SK-N-SH (cell line): ENCODE measurements at regions not wholly inside any gene's neighbourhood (a gene's known extent, or its start where the extent isn't known, plus 50 kb on each side); places are given as distances from the start of the nearest gene placed in this dataset.

Experiments
- CTCF ChIA-PET: fragments of 300-600, 350-600 bp; formaldehyde crosslinking; extraction: SDS; loops from one replicate; lab custom pipeline; 2021; lab: Yijun Ruan, JAX
- POLR2A ChIA-PET: fragments of 350-600 bp; sonication (Branson Sonifier 250); formaldehyde crosslinking; extraction: SDS; loops from one replicate; lab custom pipeline; 2020; ENCODE audit warnings: antibody characterized with exemption, inconsistent platforms; lab: Yijun Ruan, JAX
- DNase-seq: peaks from one replicate; pipeline ENCODE4 v3.0.0; 2012
- H2AFZ ChIP-seq: fragments of 200-600 bp; sonication (generic); 2 replicates; pipeline ENCODE4 v1.8.1; 2016; ENCODE audit warnings: antibody characterized with exemption, mild to moderate bottlenecking, low read depth
- H3F3A ChIP-seq: fragments of 200-600 bp; sonication (generic); replicated peaks from 2 replicates; pipeline ENCODE3; 2016; ENCODE audit warnings: antibody characterized with exemption, mild to moderate bottlenecking; ENCODE audit not compliant: insufficient read depth
- H3K27ac ChIP-seq, 2 experiments: fragments of 200-500 bp in 1 of 2; fragments of 200-600 bp in 1 of 2; sonication (Bioruptor generic) in 1 of 2; sonication (generic), shearing (Covaris generic) in 1 of 2; 2 replicates each; pipeline versions ENCODE4 v1.5.1 to v1.6.1; 2014 to 2016; ENCODE audit warnings: low read depth in 2 of 2, inconsistent platforms in 1 of 2, low read length in 1 of 2, mild to moderate bottlenecking in 1 of 2, mixed read lengths in 1 of 2
- H3K27me3 ChIP-seq: fragments of 200-600 bp; sonication (generic), shearing (Covaris generic); 2 replicates; pipeline ENCODE4 v1.6.1; 2016; ENCODE audit warnings: mixed run types; ENCODE audit not compliant: insufficient read depth
- H3K36me3 ChIP-seq, 2 experiments: fragments of 200-500 bp in 1 of 2; fragments of 200-600 bp in 1 of 2; sonication (Bioruptor generic) in 1 of 2; sonication (generic) in 1 of 2; replicated peaks in 1 of 2; 2 replicates each; pipeline versions ENCODE3 to v1.5.1; 2014 to 2016; ENCODE audit warnings: low read length in 1 of 2, mild to moderate bottlenecking in 1 of 2; ENCODE audit not compliant: insufficient read depth in 2 of 2, control insufficient read depth in 1 of 2
- H3K4me1 ChIP-seq, 2 experiments: fragments of 200-500 bp in 1 of 2; fragments of 200-600 bp in 1 of 2; sonication (Bioruptor generic) in 1 of 2; sonication (generic), shearing (Covaris generic) in 1 of 2; 2 replicates each; pipeline versions ENCODE4 v1.5.1 to v1.6.1; 2014 to 2016; ENCODE audit warnings: low read depth in 1 of 2, low read length in 1 of 2, mixed run types in 1 of 2; ENCODE audit not compliant: insufficient read depth in 2 of 2, control insufficient read depth in 1 of 2
- H3K4me2 ChIP-seq: fragments of 200-600 bp; sonication (generic), shearing (Covaris generic); 2 replicates; pipeline ENCODE4 v1.6.1; 2017; ENCODE audit warnings: mixed run types
- H3K4me3 ChIP-seq, 2 experiments: fragments of 200-500 bp in 1 of 2; fragments of 200-600 bp in 1 of 2; sonication (Bioruptor generic) in 1 of 2; sonication (generic), shearing (Covaris generic) in 1 of 2; 2 replicates each; pipeline versions ENCODE4 v1.5.1 to v1.8.1; 2014 to 2016; ENCODE audit warnings: low read depth in 2 of 2, inconsistent platforms in 1 of 2, low read length in 1 of 2, mild to moderate bottlenecking in 1 of 2, mixed read lengths in 1 of 2, moderate library complexity in 1 of 2
- H3K79me2 ChIP-seq: fragments of 200-600 bp; sonication (generic); 2 replicates; pipeline ENCODE4 v1.8.1; 2017; ENCODE audit warnings: mild to moderate bottlenecking; ENCODE audit not compliant: insufficient read depth
- H3K9ac ChIP-seq: fragments of 200-600 bp; sonication (generic); 2 replicates; pipeline ENCODE4 v1.6.1; 2017; ENCODE audit warnings: mixed run types
- H3K9me2 ChIP-seq: fragments of 200-600 bp; sonication (generic); 2 replicates; pipeline ENCODE4 v1.6.1; 2017; ENCODE audit warnings: mixed run types
- H3K9me3 ChIP-seq: fragments of 200-600 bp; sonication (generic); 2 replicates; pipeline ENCODE4 v1.6.1; 2017; ENCODE audit warnings: mixed run types, mild to moderate bottlenecking, moderate library complexity
- H4K20me1 ChIP-seq: fragments of 200-600 bp; sonication (generic); 2 replicates; pipeline ENCODE4 v1.6.1; 2017; ENCODE audit warnings: mild to moderate bottlenecking, mixed run types; ENCODE audit not compliant: insufficient read depth
- ELF1 ChIP-seq: IDR thresholded peaks from 2 replicates; pipeline ENCODE4 v1.4.0; 2012
- EP300 ChIP-seq, 2 experiments: IDR thresholded peaks; 2 replicates each; pipeline versions ENCODE4 v1.4.0 to v1.6.1; 2012; ENCODE audit warnings: borderline replicate concordance in 1 of 2, low read depth in 1 of 2, low read length in 1 of 2
- FOXJ3 ChIP-seq: sonication (generic); formaldehyde crosslinking; IDR thresholded peaks from 2 replicates; pipeline ENCODE4 v1.5.1; 2020; ENCODE audit warnings: mild to moderate bottlenecking, missing genetic modification reagents
- FOXM1 ChIP-seq: IDR thresholded peaks from 2 replicates; pipeline ENCODE4 v1.4.0; 2012; ENCODE audit warnings: low read depth, mild to moderate bottlenecking
- GABPA ChIP-seq: IDR thresholded peaks from 2 replicates; pipeline ENCODE4 v1.4.0; 2012; ENCODE audit warnings: low read depth, mild to moderate bottlenecking
- MAX ChIP-seq: IDR thresholded peaks from 2 replicates; pipeline ENCODE4 v1.4.0; 2012; ENCODE audit warnings: low read depth
- MEF2A ChIP-seq: IDR thresholded peaks from 2 replicates; pipeline ENCODE4 v1.4.0; 2012; ENCODE audit warnings: low read depth, borderline replicate concordance
- MXI1 ChIP-seq: IDR thresholded peaks from 2 replicates; pipeline ENCODE4 v1.6.1; 2012; ENCODE audit warnings: mild to moderate bottlenecking, low read depth, low read length, improper control_type of control experiment
- RAD21 ChIP-seq: IDR thresholded peaks from 2 replicates; pipeline ENCODE4 v1.6.1; 2012; ENCODE audit warnings: mild to moderate bottlenecking, low read length
- RCOR1 ChIP-seq: fragments of 150-350 bp; IDR thresholded peaks from 2 replicates; pipeline ENCODE4 v1.6.1; 2017; ENCODE audit warnings: antibody characterized with exemption, low read length
- RFX5 ChIP-seq: IDR thresholded peaks from 2 replicates; pipeline ENCODE4 v1.6.1; 2012; ENCODE audit warnings: mild to moderate bottlenecking, improper control_type of control experiment, low read length
- SMC3 ChIP-seq: IDR thresholded peaks from 2 replicates; pipeline ENCODE4 v1.6.1; 2012; ENCODE audit warnings: low read depth, low read length, improper control_type of control experiment
- TCF12 ChIP-seq: IDR thresholded peaks from 2 replicates; pipeline ENCODE4 v1.4.0; 2012
- TEAD4 ChIP-seq: IDR thresholded peaks from 2 replicates; pipeline ENCODE4 v1.4.0; 2012; ENCODE audit warnings: mild to moderate bottlenecking, borderline replicate concordance; ENCODE audit not compliant: insufficient read depth
- YY1 ChIP-seq: IDR thresholded peaks from 2 replicates; pipeline ENCODE4 v1.4.0; 2012; ENCODE audit warnings: low read depth, mild to moderate bottlenecking
- ZBTB33 ChIP-seq: IDR thresholded peaks from 2 replicates; pipeline ENCODE4 v1.4.0; 2012; ENCODE audit warnings: low read depth, borderline replicate concordance
- WGBS: methylation state at CpG from one replicate; pipeline ENCODE4 v1.1.6; 2017; ENCODE audit warnings: low lambda C conversion rate; 5-methylcytosine and 5-hydroxymethylcytosine counted together
- TF ChIP-seq, protein P1 (sequence below): IDR thresholded peaks from 2 replicates; pipeline ENCODE4 v1.4.0; 2012; ENCODE audit warnings: low read depth, borderline replicate concordance
- TF ChIP-seq, protein P2 (sequence below): IDR thresholded peaks from 2 replicates; pipeline ENCODE4 v1.6.1; 2012; ENCODE audit warnings: mild to moderate bottlenecking, low read depth, low read length, moderate library complexity

GRCh38 chr12:127620735-127621355, 646.1 kb upstream of the TMEM132C start:
- Histone ChIP-seq H3K4me1 (no peaks in the 10 kb centered on the region), H4K20me1 (no peaks in the 10 kb centered on the region), H3K27me3 (no peaks in the 10 kb centered on the region), H3K79me2 (no peaks in the 10 kb centered on the region), H3K4me2 (no peak overlapping the region), H3K9me2 (no peaks in the 10 kb centered on the region), H3K9ac (no peak overlapping the region), H3K27ac (no peak overlapping the region), H3F3A (no peaks in the 10 kb centered on the region), H3K36me3 (no peaks in the 10 kb centered on the region), H3K4me3 (no peak overlapping the region), H3K9me3 (no peaks in the 10 kb centered on the region), H2AFZ (no peak overlapping the region)
- TF ChIP-seq YY1 (no peak), GABPA (no peak), ELF1 (no peak), RAD21 (no peak), FOXM1 (no peak), MAX (no peak), TCF12 (no peak), MXI1 (no peak), SMC3 (no peak), TEAD4 (no peak)
- TF ChIP-seq, protein P1, sequence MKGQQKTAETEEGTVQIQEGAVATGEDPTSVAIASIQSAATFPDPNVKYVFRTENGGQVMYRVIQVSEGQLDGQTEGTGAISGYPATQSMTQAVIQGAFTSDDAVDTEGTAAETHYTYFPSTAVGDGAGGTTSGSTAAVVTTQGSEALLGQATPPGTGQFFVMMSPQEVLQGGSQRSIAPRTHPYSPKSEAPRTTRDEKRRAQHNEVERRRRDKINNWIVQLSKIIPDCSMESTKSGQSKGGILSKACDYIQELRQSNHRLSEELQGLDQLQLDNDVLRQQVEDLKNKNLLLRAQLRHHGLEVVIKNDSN, result no peak
- CTCF ChIA-PET, result no interaction called here
- WGBS, result 0% methylated on average over 2 of the region's 2 CpGs
- POLR2A ChIA-PET, result no interaction called here
- no peak for DNase-seq

GRCh38 chr12:127621366-127621765, 645.6 kb upstream of the TMEM132C start:
- Histone ChIP-seq H3K27me3 (no peaks in the 10 kb centered on the region), H2AFZ (no peak overlapping the region), H3F3A (no peaks in the 10 kb centered on the region), H4K20me1 (no peaks in the 10 kb centered on the region), H3K9me2 (no peaks in the 10 kb centered on the region), H3K4me3 (no peak overlapping the region), H3K79me2 (no peaks in the 10 kb centered on the region), H3K4me1 (no peaks in the 10 kb centered on the region), H3K9me3 (no peaks in the 10 kb centered on the region), H3K27ac (no peak overlapping the region), H3K4me2 (no peak overlapping the region), H3K9ac (no peak overlapping the region), H3K36me3 (no peaks in the 10 kb centered on the region)
- DNase-seq, result no peak
- TF ChIP-seq, protein P1, result no peak
- TF ChIP-seq TCF12 (no peak), EP300 (IDR thresholded peaks at IDR 0.05; ENCODE audit: borderline replicate concordance in 1 of 2, low read depth in 1 of 2, low read length in 1 of 2) (no peak), ZBTB33 (no peak), ELF1 (no peak), YY1 (no peak), FOXJ3 (no peak), MEF2A (no peak), RFX5 (no peak), RCOR1 (no peak)
- TF ChIP-seq, protein P2, sequence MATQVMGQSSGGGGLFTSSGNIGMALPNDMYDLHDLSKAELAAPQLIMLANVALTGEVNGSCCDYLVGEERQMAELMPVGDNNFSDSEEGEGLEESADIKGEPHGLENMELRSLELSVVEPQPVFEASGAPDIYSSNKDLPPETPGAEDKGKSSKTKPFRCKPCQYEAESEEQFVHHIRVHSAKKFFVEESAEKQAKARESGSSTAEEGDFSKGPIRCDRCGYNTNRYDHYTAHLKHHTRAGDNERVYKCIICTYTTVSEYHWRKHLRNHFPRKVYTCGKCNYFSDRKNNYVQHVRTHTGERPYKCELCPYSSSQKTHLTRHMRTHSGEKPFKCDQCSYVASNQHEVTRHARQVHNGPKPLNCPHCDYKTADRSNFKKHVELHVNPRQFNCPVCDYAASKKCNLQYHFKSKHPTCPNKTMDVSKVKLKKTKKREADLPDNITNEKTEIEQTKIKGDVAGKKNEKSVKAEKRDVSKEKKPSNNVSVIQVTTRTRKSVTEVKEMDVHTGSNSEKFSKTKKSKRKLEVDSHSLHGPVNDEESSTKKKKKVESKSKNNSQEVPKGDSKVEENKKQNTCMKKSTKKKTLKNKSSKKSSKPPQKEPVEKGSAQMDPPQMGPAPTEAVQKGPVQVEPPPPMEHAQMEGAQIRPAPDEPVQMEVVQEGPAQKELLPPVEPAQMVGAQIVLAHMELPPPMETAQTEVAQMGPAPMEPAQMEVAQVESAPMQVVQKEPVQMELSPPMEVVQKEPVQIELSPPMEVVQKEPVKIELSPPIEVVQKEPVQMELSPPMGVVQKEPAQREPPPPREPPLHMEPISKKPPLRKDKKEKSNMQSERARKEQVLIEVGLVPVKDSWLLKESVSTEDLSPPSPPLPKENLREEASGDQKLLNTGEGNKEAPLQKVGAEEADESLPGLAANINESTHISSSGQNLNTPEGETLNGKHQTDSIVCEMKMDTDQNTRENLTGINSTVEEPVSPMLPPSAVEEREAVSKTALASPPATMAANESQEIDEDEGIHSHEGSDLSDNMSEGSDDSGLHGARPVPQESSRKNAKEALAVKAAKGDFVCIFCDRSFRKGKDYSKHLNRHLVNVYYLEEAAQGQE, result no peak
- POLR2A ChIA-PET, result no interaction called here
- CTCF ChIA-PET, result no interaction called here
- WGBS, result 25% methylated on average over 9 of the region's 9 CpGs
